ENCODE measurements at regions not wholly inside any gene's neighbourhood (a gene's known extent, or its start where the extent isn't known, plus 50 kb on each side); places are given as distances from the start of the nearest gene placed in this dataset.

DNA sequence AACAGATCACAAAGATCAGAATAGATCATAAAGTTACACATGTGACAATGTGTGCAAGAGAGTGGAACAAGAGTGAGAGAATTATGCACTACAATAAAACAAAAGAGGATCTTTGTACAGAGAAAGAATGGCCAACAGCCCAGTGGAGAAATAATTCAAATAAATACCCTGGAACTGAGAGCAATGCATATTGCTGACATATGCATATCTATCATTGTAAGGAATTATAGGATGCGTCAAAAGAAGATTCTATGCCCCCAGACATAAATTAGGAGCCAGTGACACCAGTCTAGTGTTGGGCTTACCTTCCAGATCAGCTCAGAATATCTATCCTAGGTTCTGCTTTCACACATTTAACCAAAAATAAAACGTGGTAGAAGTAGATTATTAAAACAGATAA, 320.1 kb upstream of the VCX start:
- Histone ChIP-seq H3K27ac (ENCODE audit: insufficient read depth, low read depth, low read length) (no peak overlapping the region), H3K4me1 (ENCODE audit: control insufficient read depth, extremely low read depth, insufficient read depth, low read length) (no peaks in the 10 kb centered on the region), H3K79me2 (ENCODE audit: control insufficient read depth, insufficient read depth, low read length) (no peaks in the 10 kb centered on the region), H3K9me3 (replicated peaks; ENCODE audit: control insufficient read depth, insufficient read depth, low read length) (no peaks in the 10 kb centered on the region), H3K27me3 (ENCODE audit: control insufficient read depth in 2 of 2, insufficient read depth in 2 of 2, low read length in 2 of 2) (no peaks in the 10 kb centered on the region), H3K9me1 (replicated peaks; ENCODE audit: control insufficient read depth, extremely low read depth, insufficient read depth, low read length) (no peaks in the 10 kb centered on the region), H3K36me3 (ENCODE audit: control insufficient read depth in 2 of 2, extremely low read depth in 1 of 2, insufficient read depth in 2 of 2, low read length in 2 of 2) (no peaks in the 10 kb centered on the region), H4K20me1 (replicated peaks; ENCODE audit: control insufficient read depth, extremely low read depth, insufficient read depth, low read length) (no peaks in the 10 kb centered on the region), H2AFZ (ENCODE audit: low read depth, low read length) (no peak overlapping the region), H3K4me3 (replicated peaks in 1 of 3; ENCODE audit: insufficient read depth in 1 of 3, low read depth in 1 of 3, low read length in 3 of 3) (no peak overlapping the region), H3K9ac (replicated peaks; ENCODE audit: extremely low read depth, insufficient read depth, low read length) (no peak overlapping the region), H3K4me2 (ENCODE audit: insufficient read depth, low read length) (no peak overlapping the region)
- TF ChIP-seq FOS (IDR thresholded peaks at IDR 0.05; ENCODE audit: borderline replicate concordance, insufficient read depth, low read length) (no peak), MYC (IDR thresholded peaks at IDR 0.05; ENCODE audit: low read depth, low read length) (no peak)
- dilution Hi-C loops (cut with MboI; ENCODE audit: extremely low pct_ligation_motif_present, low sequenced_read_pairs), result no loop called here
- BruUV-seq (replicated peaks), result no TSS peak
- intact Hi-C loops (cut with micrococcal nuclease), result no loop called here
- FAIRE-seq (no peak), DNase-seq (ENCODE audit: low read depth, low spot score) (no peak)
- CTCF ChIA-PET, result no interaction called here
- POLR2A ChIA-PET, result no interaction called here

- H3K4me2 ChIP-seq (ENCODE audit: insufficient read depth, low read length), result no peak overlapping the region
- CTCF ChIA-PET, result no interaction called here
- no peak for FAIRE-seq
Observed at GRCh38 chrX:7515681-7516413, 327.1 kb upstream of the VCX start.

More at GRCh38 chrX:7515681-7516413, 327.1 kb upstream of the VCX start:
- DNase-seq (ENCODE audit: low read depth, low spot score), result no peak
- no peak overlapping the region for H3K27ac ChIP-seq (ENCODE audit: insufficient read depth, low read depth, low read length)
- no peaks in the 10 kb centered on the region for H3K36me3 ChIP-seq (ENCODE audit: control insufficient read depth in 2 of 2, extremely low read depth in 1 of 2, insufficient read depth in 2 of 2, low read length in 2 of 2)
- TF ChIP-seq GATA2 (IDR thresholded peaks at IDR 0.05; ENCODE audit: insufficient read depth, insufficient read length, low read depth, low read length) (no peak), EZH2 (IDR thresholded peaks at IDR 0.05; ENCODE audit: borderline replicate concordance, low read depth, low read length, severe bottlenecking) (no peak), POLR2A (IDR thresholded peaks at IDR 0.05; ENCODE audit: low read depth, low read length) (no peak), MAX (IDR thresholded peaks at IDR 0.05; ENCODE audit: insufficient read depth, insufficient read length) (no peak)
- dilution Hi-C loops (cut with MboI; ENCODE audit: extremely low pct_ligation_motif_present, low sequenced_read_pairs), result no loop called here
- no peak overlapping the region for H2AFZ ChIP-seq (ENCODE audit: low read depth, low read length)
- H3K4me1 ChIP-seq (ENCODE audit: control insufficient read depth, extremely low read depth, insufficient read depth, low read length), result no peaks in the 10 kb centered on the region
- intact Hi-C loops (cut with micrococcal nuclease), result no loop called here
- H3K9ac ChIP-seq (replicated peaks; ENCODE audit: extremely low read depth, insufficient read depth, low read length), result no peak overlapping the region
- no peaks in the 10 kb centered on the region for H3K27me3 ChIP-seq (ENCODE audit: control insufficient read depth in 2 of 2, insufficient read depth in 2 of 2, low read length in 2 of 2)
- no peaks in the 10 kb centered on the region for H3K9me1 ChIP-seq (replicated peaks; ENCODE audit: control insufficient read depth, extremely low read depth, insufficient read depth, low read length)
- H4K20me1 ChIP-seq (replicated peaks; ENCODE audit: control insufficient read depth, extremely low read depth, insufficient read depth, low read length), result no peaks in the 10 kb centered on the region
- no peaks in the 10 kb centered on the region for H3K79me2 ChIP-seq (ENCODE audit: control insufficient read depth, insufficient read depth, low read length)
- BruUV-seq (replicated peaks), result no TSS peak
- H3K4me3 ChIP-seq (replicated peaks in 1 of 3; ENCODE audit: insufficient read depth in 1 of 3, low read depth in 1 of 3, low read length in 3 of 3), result no peak overlapping the region
- no peaks in the 10 kb centered on the region for H3K9me3 ChIP-seq (replicated peaks; ENCODE audit: control insufficient read depth, insufficient read depth, low read length)
- POLR2A ChIA-PET, result no interaction called here
